GM23248 (cell line): ENCODE measurements at regions not wholly inside any gene's neighbourhood (a gene's known extent, or its start where the extent isn't known, plus 50 kb on each side); places are given as distances from the start of the nearest gene placed in this dataset.
A peak's percentile ranks its signal among the peaks of the same experiment; 100 is the strongest.

Experiments used
- DNase-seq: peaks from one replicate; pipeline ENCODE4 v3.0.0-alpha.2; 2015
- H2AFZ ChIP-seq: fragments of 200-600 bp; sonication (generic); 2 replicates; pipeline ENCODE4 v1.6.1; 2016; ENCODE audit warnings: antibody characterized with exemption
- H3F3A ChIP-seq: fragments of 200-600 bp; sonication (generic); 2 replicates; pipeline ENCODE4 v1.6.1; 2016; ENCODE audit warnings: mild to moderate bottlenecking, antibody characterized with exemption, mixed run types; ENCODE audit not compliant: insufficient read depth
- H3K27ac ChIP-seq: fragments of 200-600 bp; sonication (generic); 2 replicates; pipeline ENCODE4 v1.5.1; 2016; ENCODE audit warnings: mild to moderate bottlenecking
- H3K27me3 ChIP-seq: fragments of 200-600 bp; sonication (generic); replicated peaks from 2 replicates; pipeline ENCODE4 v1.6.1; 2016; ENCODE audit warnings: mild to moderate bottlenecking; ENCODE audit not compliant: insufficient read depth
- H3K36me3 ChIP-seq: fragments of 200-600 bp; sonication (generic); 2 replicates; pipeline ENCODE4 v1.6.1; 2016; ENCODE audit warnings: low read depth, mild to moderate bottlenecking
- H3K4me1 ChIP-seq: fragments of 200-600 bp; sonication (generic); 2 replicates; pipeline ENCODE4 v1.6.1; 2016; ENCODE audit warnings: mild to moderate bottlenecking; ENCODE audit not compliant: insufficient read depth
- H3K4me2 ChIP-seq: fragments of 200-600 bp; sonication (generic); one replicate; pipeline ENCODE4 v1.6.1; 2016; ENCODE audit warnings: mild to moderate bottlenecking; ENCODE audit not compliant: unreplicated experiment
- H3K4me3 ChIP-seq: fragments of 200-600 bp; sonication (generic); 2 replicates; pipeline ENCODE4 v1.5.1; 2016; ENCODE audit warnings: mild to moderate bottlenecking
- H3K79me2 ChIP-seq: fragments of 200-600 bp; sonication (generic); 2 replicates; pipeline ENCODE4 v1.6.1; 2016; ENCODE audit warnings: mild to moderate bottlenecking; ENCODE audit not compliant: insufficient read depth
- H3K9ac ChIP-seq: fragments of 200-600 bp; sonication (generic); 2 replicates; pipeline ENCODE4 v1.6.1; 2016; ENCODE audit warnings: mild to moderate bottlenecking
- H3K9me2 ChIP-seq: fragments of 200-600 bp; sonication (generic); 2 replicates; pipeline ENCODE4 v1.6.1; 2016; ENCODE audit warnings: mixed run types, mild to moderate bottlenecking, moderate library complexity; ENCODE audit not compliant: insufficient read depth
- H3K9me3 ChIP-seq: fragments of 200-600 bp; sonication (generic); one replicate; pipeline ENCODE4 v1.6.1; 2017; ENCODE audit warnings: low read depth
- H4K20me1 ChIP-seq: fragments of 200-600 bp; sonication (generic); 2 replicates; pipeline ENCODE4 v1.6.0; 2016; ENCODE audit not compliant: insufficient read depth
- EZH2 ChIP-seq: fragments of 200-600 bp; sonication (generic); IDR thresholded peaks from 2 replicates; pipeline ENCODE4 v1.6.1; 2018; ENCODE audit warnings: antibody characterized with exemption, mild to moderate bottlenecking; ENCODE audit not compliant: insufficient read depth, poor library complexity, severe bottlenecking
- EZH2phosphoT487 ChIP-seq: fragments of 200-600 bp; sonication (generic); IDR thresholded peaks from 2 replicates; pipeline ENCODE4 v1.6.1; 2018; ENCODE audit warnings: antibody characterized with exemption, moderate library complexity, mild to moderate bottlenecking, low read depth; ENCODE audit not compliant: insufficient read depth
- WGBS, 2 experiments: methylation state at CpG; one replicate each; pipeline ENCODE4 v1.1.6; 2015 to 2017; ENCODE audit warnings: low lambda C conversion rate in 2 of 2, low coverage in 1 of 2; ENCODE audit errors: missing lambda C conversion rate in 2 of 2; 5-methylcytosine and 5-hydroxymethylcytosine counted together
- in situ Hi-C: fragments of 300-500 bp; cut with MboI; formaldehyde crosslinking; loops from 2 replicates; pipeline ENCODE4 v1.15.0; 2020

DNA sequence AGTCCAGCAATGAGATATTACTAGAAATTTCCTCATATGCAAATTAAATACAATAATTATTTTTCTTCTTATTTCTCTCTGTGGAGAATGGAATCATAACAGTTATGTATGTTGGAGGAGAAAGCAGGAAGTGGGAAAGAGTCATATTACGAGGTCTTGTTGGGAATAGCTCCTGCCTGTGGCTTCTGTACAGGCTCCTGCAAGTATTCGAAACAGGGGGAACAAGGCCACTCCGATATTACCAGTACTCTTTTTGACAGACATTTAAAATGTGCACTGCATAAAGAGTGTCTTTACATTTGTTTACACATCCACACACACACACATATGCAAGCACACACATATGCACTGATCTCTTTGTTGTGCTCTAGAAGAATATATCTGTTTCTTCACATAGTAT lies 812.0 kb upstream of the ZNF608 start:
- Histone ChIP-seq H3F3A (peaks cover 22% of the 10 kb centered on the region), H3K36me3 (no peaks in the 10 kb centered on the region), H3K27ac (no peak overlapping the region), H3K9me3 (no peaks in the 10 kb centered on the region), H3K4me2 (no peak overlapping the region), H3K79me2 (no peaks in the 10 kb centered on the region), H3K9me2 (no peaks in the 10 kb centered on the region), H3K27me3 (no peaks in the 10 kb centered on the region; the same call in 1 of the 2 replicates), H4K20me1 (no peaks in the 10 kb centered on the region), H3K4me3 (no peak overlapping the region), H2AFZ (no peak overlapping the region), H3K4me1 (peaks cover 18% of the 10 kb centered on the region), H3K9ac (no peak overlapping the region)
- in situ Hi-C loops = no loop called here
- TF ChIP-seq EZH2phosphoT487 (no peak), EZH2 (no peak)
- WGBS, 2 experiments = 74 to 87% methylated on average over 3 of the region's 3 CpGs
- no peak for DNase-seq

DNA sequence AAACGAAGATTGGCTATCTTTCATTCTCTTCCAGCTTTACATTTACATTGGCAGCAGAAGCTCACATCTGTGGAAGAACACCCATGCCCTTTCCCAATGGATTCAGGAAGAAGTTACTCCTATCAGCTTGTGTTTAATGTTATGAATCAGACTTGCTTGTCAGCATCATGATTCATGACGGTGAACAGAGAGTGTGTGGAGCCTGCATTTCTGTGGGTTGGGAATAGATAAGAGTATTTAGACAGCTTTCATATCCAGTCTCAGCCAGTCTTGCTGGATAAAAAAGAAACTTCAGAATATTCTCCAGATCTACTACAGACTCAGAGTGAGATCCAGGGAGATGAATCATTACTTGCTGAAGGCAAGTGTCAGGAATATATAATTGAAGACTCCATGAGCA lies 812.9 kb upstream of the ZNF608 start:
- Histone ChIP-seq H3K36me3 (no peaks in the 10 kb centered on the region), H3K9me3 (no peaks in the 10 kb centered on the region), H3K4me1 (peaks cover 18% of the 10 kb centered on the region), H3K4me2 (peak overlapping the region; percentile 16), H3K79me2 (no peaks in the 10 kb centered on the region), H3K27ac (no peak overlapping the region), H3F3A (peaks cover 22% of the 10 kb centered on the region), H3K9ac (no peak overlapping the region), H3K9me2 (no peaks in the 10 kb centered on the region), H2AFZ (no peak overlapping the region), H4K20me1 (no peaks in the 10 kb centered on the region), H3K4me3 (no peak overlapping the region), H3K27me3 (no peaks in the 10 kb centered on the region; the same call in 1 of the 2 replicates)
- DNase-seq = peak; percentile 73
- 7 to 24% methylated on average over 2 of the region's 2 CpGs for WGBS, 2 experiments
- TF ChIP-seq EZH2 (no peak), EZH2phosphoT487 (no peak)
- in situ Hi-C loops = no loop called here

GRCh38 chr5:125560476-125561225 lies 814.2 kb upstream of the ZNF608 start:
- H3K9ac ChIP-seq = no peak overlapping the region
- no peak overlapping the region for H2AFZ ChIP-seq
- peaks cover 18% of the 10 kb centered on the region for H3K4me1 ChIP-seq
- H3K4me3 ChIP-seq = no peak overlapping the region
- 67 to 70% methylated on average over 4 of the region's 4 CpGs for WGBS, 2 experiments
- no peaks in the 10 kb centered on the region for H3K9me2 ChIP-seq
- TF ChIP-seq EZH2phosphoT487 = no peak
- TF ChIP-seq EZH2 = no peak
- no peaks in the 10 kb centered on the region for H3K36me3 ChIP-seq
- peak; percentile 51 for DNase-seq
- no peaks in the 10 kb centered on the region for H3K79me2 ChIP-seq
- H3K27me3 ChIP-seq = no peaks in the 10 kb centered on the region; the same call in 1 of the 2 replicates
- H4K20me1 ChIP-seq = no peaks in the 10 kb centered on the region
- in situ Hi-C loops = no loop called here
- peaks cover 22% of the 10 kb centered on the region for H3F3A ChIP-seq
- H3K4me2 ChIP-seq = no peak overlapping the region
- H3K9me3 ChIP-seq = no peaks in the 10 kb centered on the region
- H3K27ac ChIP-seq = 0 out of 2 replicates have a peak overlapping the region, but pooled peaks have one; percentile 39

- Histone ChIP-seq H3K4me3 (no peak overlapping the region), H3K27me3 (no peaks in the 10 kb centered on the region; the same call in 1 of the 2 replicates), H3F3A (peaks cover 19% of the 10 kb centered on the region), H3K9me2 (no peaks in the 10 kb centered on the region), H3K4me1 (peaks cover 10% of the 10 kb centered on the region), H3K79me2 (no peaks in the 10 kb centered on the region), H3K27ac (no peak overlapping the region), H3K9ac (no peak overlapping the region), H3K9me3 (no peaks in the 10 kb centered on the region), H4K20me1 (no peaks in the 10 kb centered on the region), H2AFZ (no peak overlapping the region), H3K36me3 (no peaks in the 10 kb centered on the region), H3K4me2 (no peak overlapping the region)
- TF ChIP-seq EZH2phosphoT487 (no peak), EZH2 (no peak)
- WGBS, 2 experiments = 87 to 88% methylated on average over 5 of the region's 5 CpGs
- no peak for DNase-seq
- in situ Hi-C loops = no loop called here
Measured at GRCh38 chr5:125564317-125564975, 818.0 kb upstream of the ZNF608 start.
